ENCODE measurements at regions not wholly inside any gene's neighbourhood (a gene's known extent, or its start where the extent isn't known, plus 50 kb on each side); places are given as distances from the start of the nearest gene placed in this dataset.

DNA sequence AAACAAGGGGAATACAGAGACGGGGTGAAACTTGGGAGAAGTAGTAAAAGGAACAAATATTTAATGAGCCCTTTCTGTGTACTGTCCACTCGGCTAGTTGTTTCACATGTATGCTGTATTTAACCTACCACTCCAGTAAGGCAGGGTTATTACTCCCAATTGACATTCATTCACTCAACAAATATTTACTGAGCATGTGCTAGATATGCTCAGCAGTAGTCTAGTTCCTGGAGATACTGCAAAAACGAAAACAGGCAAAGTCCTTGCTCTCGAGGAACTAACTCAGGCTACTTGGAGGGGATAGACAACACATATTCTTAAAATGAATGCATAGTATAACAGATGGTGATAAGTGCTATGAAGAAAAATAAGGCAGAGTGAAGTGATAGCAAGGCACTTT lies 207.3 kb downstream of the SS18 start:
- Histone ChIP-seq H3K9me3 (ENCODE audit: control insufficient read depth, insufficient read depth, low read depth, low read length) (no peaks in the 10 kb centered on the region), H3K79me2 (ENCODE audit: control insufficient read depth, insufficient read depth, low read length) (no peaks in the 10 kb centered on the region), H3K4me1 (ENCODE audit: control insufficient read depth, extremely low read depth, insufficient read depth, low read length) (no peaks in the 10 kb centered on the region), H3K27me3 (ENCODE audit: control insufficient read depth, insufficient read depth, low read length) (no peaks in the 10 kb centered on the region), H3K9ac (ENCODE audit: insufficient read depth, low read length) (no peak overlapping the region), H3K36me3 (ENCODE audit: control insufficient read depth, insufficient read depth, low read length) (no peaks in the 10 kb centered on the region), H2AFZ (ENCODE audit: low read length) (no peak overlapping the region), H3K4me2 (ENCODE audit: extremely low read depth, insufficient read depth, low read length) (no peak overlapping the region), H4K20me1 (ENCODE audit: control insufficient read depth, extremely low read depth, insufficient read depth, low read length) (no peaks in the 10 kb centered on the region), H3K27ac (ENCODE audit: insufficient read depth, low read length) (no peak overlapping the region), H3K4me3 (replicated peaks in 1 of 4; ENCODE audit: control extremely low read depth in 1 of 4, insufficient read depth in 1 of 4, low read depth in 3 of 4, low read length in 4 of 4) (no peak overlapping the region)
- DNase-seq (ENCODE audit: low read depth in 2 of 2): no peak
- TF ChIP-seq EZH2 (IDR thresholded peaks at IDR 0.05; ENCODE audit: low read length, missing control alignments): no peak
- TF ChIP-seq, protein P1, sequence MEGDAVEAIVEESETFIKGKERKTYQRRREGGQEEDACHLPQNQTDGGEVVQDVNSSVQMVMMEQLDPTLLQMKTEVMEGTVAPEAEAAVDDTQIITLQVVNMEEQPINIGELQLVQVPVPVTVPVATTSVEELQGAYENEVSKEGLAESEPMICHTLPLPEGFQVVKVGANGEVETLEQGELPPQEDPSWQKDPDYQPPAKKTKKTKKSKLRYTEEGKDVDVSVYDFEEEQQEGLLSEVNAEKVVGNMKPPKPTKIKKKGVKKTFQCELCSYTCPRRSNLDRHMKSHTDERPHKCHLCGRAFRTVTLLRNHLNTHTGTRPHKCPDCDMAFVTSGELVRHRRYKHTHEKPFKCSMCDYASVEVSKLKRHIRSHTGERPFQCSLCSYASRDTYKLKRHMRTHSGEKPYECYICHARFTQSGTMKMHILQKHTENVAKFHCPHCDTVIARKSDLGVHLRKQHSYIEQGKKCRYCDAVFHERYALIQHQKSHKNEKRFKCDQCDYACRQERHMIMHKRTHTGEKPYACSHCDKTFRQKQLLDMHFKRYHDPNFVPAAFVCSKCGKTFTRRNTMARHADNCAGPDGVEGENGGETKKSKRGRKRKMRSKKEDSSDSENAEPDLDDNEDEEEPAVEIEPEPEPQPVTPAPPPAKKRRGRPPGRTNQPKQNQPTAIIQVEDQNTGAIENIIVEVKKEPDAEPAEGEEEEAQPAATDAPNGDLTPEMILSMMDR (conservative IDR thresholded peaks at IDR 0.05 in 1 of 2, IDR thresholded peaks at IDR 0.05 in 1 of 2; ENCODE audit: low read depth in 1 of 2, low read length in 2 of 2): no peak

DNA sequence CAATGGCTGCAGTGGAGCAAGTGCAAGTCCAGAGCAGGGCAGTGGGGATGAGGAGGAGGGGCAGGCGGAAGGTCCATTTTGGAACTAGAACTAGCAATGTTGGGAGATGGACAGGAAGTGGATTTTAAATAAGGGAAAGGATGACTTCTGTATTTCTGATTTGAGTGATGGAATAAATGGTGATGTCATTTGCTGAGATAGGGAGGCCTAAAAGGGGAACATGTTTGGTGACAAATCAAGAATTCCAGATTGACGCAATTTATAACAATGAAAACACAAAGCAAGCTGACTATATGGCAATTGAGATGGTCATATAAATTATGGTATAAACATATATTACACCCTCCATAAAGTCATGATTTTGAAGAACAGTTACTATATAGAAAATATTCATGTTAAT lies 209.3 kb downstream of the SS18 start:
- Histone ChIP-seq H3K9me3 (ENCODE audit: control insufficient read depth, insufficient read depth, low read depth, low read length) (no peaks in the 10 kb centered on the region), H3K27ac (ENCODE audit: insufficient read depth, low read length) (no peak overlapping the region), H3K4me3 (replicated peaks in 1 of 4; ENCODE audit: control extremely low read depth in 1 of 4, insufficient read depth in 1 of 4, low read depth in 3 of 4, low read length in 4 of 4) (no peak overlapping the region), H3K27me3 (ENCODE audit: control insufficient read depth, insufficient read depth, low read length) (no peaks in the 10 kb centered on the region), H3K79me2 (ENCODE audit: control insufficient read depth, insufficient read depth, low read length) (no peaks in the 10 kb centered on the region), H3K9ac (ENCODE audit: insufficient read depth, low read length) (no peak overlapping the region), H3K36me3 (ENCODE audit: control insufficient read depth, insufficient read depth, low read length) (no peaks in the 10 kb centered on the region), H3K4me1 (ENCODE audit: control insufficient read depth, extremely low read depth, insufficient read depth, low read length) (no peaks in the 10 kb centered on the region), H2AFZ (ENCODE audit: low read length) (no peak overlapping the region), H4K20me1 (ENCODE audit: control insufficient read depth, extremely low read depth, insufficient read depth, low read length) (no peaks in the 10 kb centered on the region), H3K4me2 (ENCODE audit: extremely low read depth, insufficient read depth, low read length) (no peak overlapping the region)
- no peak for DNase-seq (ENCODE audit: low read depth in 2 of 2)
- no peak for TF ChIP-seq EZH2 (IDR thresholded peaks at IDR 0.05; ENCODE audit: low read length, missing control alignments)
- TF ChIP-seq, protein P1 (conservative IDR thresholded peaks at IDR 0.05 in 1 of 2, IDR thresholded peaks at IDR 0.05 in 1 of 2; ENCODE audit: low read depth in 1 of 2, low read length in 2 of 2): no peak

DNA sequence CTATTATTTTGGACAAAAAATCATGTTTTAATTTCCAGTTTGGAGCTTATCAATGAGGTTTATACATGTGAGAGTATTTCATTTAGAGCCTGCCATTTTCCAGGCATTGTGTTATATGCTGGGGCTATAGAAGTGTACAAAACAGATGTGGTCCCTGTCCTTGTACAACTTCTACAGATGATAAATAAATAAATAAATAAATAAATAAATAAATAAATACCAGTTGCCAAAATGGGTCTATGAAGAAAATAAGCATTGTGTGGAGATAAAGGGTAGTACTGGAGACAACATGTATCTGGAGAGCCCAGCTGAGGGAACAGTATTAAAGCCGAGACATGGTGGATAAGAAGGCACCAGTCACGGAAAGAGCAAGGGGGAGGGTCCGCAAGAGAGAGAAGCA lies 210.0 kb downstream of the SS18 start:
- Histone ChIP-seq H3K27me3 (ENCODE audit: control insufficient read depth, insufficient read depth, low read length) (no peaks in the 10 kb centered on the region), H3K9ac (ENCODE audit: insufficient read depth, low read length) (no peak overlapping the region), H3K79me2 (ENCODE audit: control insufficient read depth, insufficient read depth, low read length) (no peaks in the 10 kb centered on the region), H3K36me3 (ENCODE audit: control insufficient read depth, insufficient read depth, low read length) (no peaks in the 10 kb centered on the region), H4K20me1 (ENCODE audit: control insufficient read depth, extremely low read depth, insufficient read depth, low read length) (no peaks in the 10 kb centered on the region), H2AFZ (ENCODE audit: low read length) (no peak overlapping the region), H3K27ac (ENCODE audit: insufficient read depth, low read length) (no peak overlapping the region), H3K4me2 (ENCODE audit: extremely low read depth, insufficient read depth, low read length) (no peak overlapping the region), H3K9me3 (ENCODE audit: control insufficient read depth, insufficient read depth, low read depth, low read length) (no peaks in the 10 kb centered on the region), H3K4me3 (replicated peaks in 1 of 4; ENCODE audit: control extremely low read depth in 1 of 4, insufficient read depth in 1 of 4, low read depth in 3 of 4, low read length in 4 of 4) (no peak overlapping the region), H3K4me1 (ENCODE audit: control insufficient read depth, extremely low read depth, insufficient read depth, low read length) (no peaks in the 10 kb centered on the region)
- DNase-seq (ENCODE audit: low read depth in 2 of 2): no peak
- no peak for TF ChIP-seq EZH2 (IDR thresholded peaks at IDR 0.05; ENCODE audit: low read length, missing control alignments)
- TF ChIP-seq, protein P1 (conservative IDR thresholded peaks at IDR 0.05 in 1 of 2, IDR thresholded peaks at IDR 0.05 in 1 of 2; ENCODE audit: low read depth in 1 of 2, low read length in 2 of 2): no peak
